Loucy (cell line): ENCODE measurements at regions not wholly inside any gene's neighbourhood (a gene's known extent, or its start where the extent isn't known, plus 50 kb on each side); places are given as distances from the start of the nearest gene placed in this dataset.
"Not testable (repeated sequence)": the region's sequence is repeated elsewhere in the genome, so short reads cannot be mapped to it uniquely, and the experiment has no call there.

Source experiments
- CTCF ChIP-seq: fragments of 200-600 bp; sonication (generic); conservative IDR thresholded peaks from 2 replicates; pipeline ENCODE4 v1.5.1; 2014; ENCODE audit warnings: mild to moderate bottlenecking, antibody characterized with exemption, low read length
- EZH2phosphoT487 ChIP-seq: fragments of 200-600 bp; IDR thresholded peaks from 2 replicates; pipeline ENCODE4 v1.6.1; 2018; ENCODE audit warnings: antibody characterized with exemption, mild to moderate bottlenecking, moderate library complexity, borderline replicate concordance

- not testable (repeated sequence) for TF ChIP-seq CTCF, EZH2phosphoT487
Observed at GRCh38 chr10:42230812-42231211, 407.6 kb downstream of the ZNF33B start.
